ENCODE measurements at regions not wholly inside any gene's neighbourhood (a gene's known extent, or its start where the extent isn't known, plus 50 kb on each side); places are given as distances from the start of the nearest gene placed in this dataset.
"Not testable (repeated sequence)": the region's sequence is repeated elsewhere in the genome, so short reads cannot be mapped to it uniquely, and the experiment has no call there.

DNA sequence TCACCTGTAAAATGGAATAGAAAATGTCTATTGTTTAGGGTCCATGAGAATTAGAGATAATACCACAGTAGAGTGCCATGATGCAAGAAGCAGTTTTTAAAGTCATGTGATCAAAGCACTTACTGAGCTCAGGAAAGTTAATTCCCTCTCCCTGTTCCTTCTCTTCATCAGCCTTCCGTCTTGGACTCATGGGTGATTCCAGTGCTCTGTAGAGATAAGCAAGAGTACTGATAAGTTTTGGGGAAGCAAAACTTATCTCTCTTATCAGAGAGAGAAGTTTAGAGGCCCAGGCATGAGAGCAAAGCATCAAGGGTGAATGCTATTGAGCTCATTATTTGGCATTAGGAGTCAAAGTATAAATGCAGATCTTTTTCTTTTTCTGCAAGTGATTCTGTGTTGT lies 410.1 kb downstream of the AGTPBP1 start:
- DNase-seq, result no peak
- Histone ChIP-seq H3K9me3 (no peaks in the 10 kb centered on the region), H3K4me1 (no peaks in the 10 kb centered on the region), H3K27ac (no peak overlapping the region), H3K27me3 (no peaks in the 10 kb centered on the region), H3K36me3 (no peaks in the 10 kb centered on the region), H3K4me3 (no peak overlapping the region)
- TF ChIP-seq, protein P1, sequence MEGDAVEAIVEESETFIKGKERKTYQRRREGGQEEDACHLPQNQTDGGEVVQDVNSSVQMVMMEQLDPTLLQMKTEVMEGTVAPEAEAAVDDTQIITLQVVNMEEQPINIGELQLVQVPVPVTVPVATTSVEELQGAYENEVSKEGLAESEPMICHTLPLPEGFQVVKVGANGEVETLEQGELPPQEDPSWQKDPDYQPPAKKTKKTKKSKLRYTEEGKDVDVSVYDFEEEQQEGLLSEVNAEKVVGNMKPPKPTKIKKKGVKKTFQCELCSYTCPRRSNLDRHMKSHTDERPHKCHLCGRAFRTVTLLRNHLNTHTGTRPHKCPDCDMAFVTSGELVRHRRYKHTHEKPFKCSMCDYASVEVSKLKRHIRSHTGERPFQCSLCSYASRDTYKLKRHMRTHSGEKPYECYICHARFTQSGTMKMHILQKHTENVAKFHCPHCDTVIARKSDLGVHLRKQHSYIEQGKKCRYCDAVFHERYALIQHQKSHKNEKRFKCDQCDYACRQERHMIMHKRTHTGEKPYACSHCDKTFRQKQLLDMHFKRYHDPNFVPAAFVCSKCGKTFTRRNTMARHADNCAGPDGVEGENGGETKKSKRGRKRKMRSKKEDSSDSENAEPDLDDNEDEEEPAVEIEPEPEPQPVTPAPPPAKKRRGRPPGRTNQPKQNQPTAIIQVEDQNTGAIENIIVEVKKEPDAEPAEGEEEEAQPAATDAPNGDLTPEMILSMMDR (IDR thresholded peaks at IDR 0.05), result no peak
- no peak for TF ChIP-seq POLR2A (IDR thresholded peaks at IDR 0.05)

GRCh38 chr9:85322592-85322991 lies 419.2 kb downstream of the AGTPBP1 start:
- Histone ChIP-seq H3K9me3 (no peaks in the 10 kb centered on the region), H3K36me3 (no peaks in the 10 kb centered on the region), H3K4me1 (no peaks in the 10 kb centered on the region), H3K4me3 (no peak overlapping the region), H3K27me3 (no peaks in the 10 kb centered on the region), H3K27ac (no peak overlapping the region)
- DNase-seq, result no peak
- TF ChIP-seq, protein P1 (IDR thresholded peaks at IDR 0.05), result no peak
- no peak for TF ChIP-seq POLR2A (IDR thresholded peaks at IDR 0.05)

DNA sequence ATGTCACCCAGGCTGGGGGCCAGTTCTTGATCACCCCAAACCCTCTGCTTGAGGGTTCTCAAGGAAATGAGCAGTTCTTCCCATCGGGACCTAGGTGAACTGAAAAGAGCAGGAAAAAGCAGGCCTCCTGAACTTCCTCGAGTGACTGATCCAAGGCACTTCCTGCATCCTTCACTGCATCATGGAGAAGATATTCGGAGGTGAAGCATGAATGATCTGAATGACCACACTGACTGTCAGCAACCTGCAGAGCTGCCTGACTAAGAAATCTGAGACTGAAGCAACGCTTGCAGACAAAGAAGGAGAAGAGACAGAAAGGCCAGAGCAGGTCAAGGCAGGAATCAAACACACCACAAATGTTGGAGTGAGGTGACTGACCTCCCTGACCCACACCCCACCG lies 420.2 kb downstream of the AGTPBP1 start:
- Histone ChIP-seq H3K4me3 (no peak overlapping the region), H3K9me3 (no peaks in the 10 kb centered on the region), H3K36me3 (no peaks in the 10 kb centered on the region), H3K4me1 (no peaks in the 10 kb centered on the region), H3K27ac (no peak overlapping the region), H3K27me3 (no peaks in the 10 kb centered on the region)
- TF ChIP-seq, protein P1 (IDR thresholded peaks at IDR 0.05), result no peak
- TF ChIP-seq POLR2A (IDR thresholded peaks at IDR 0.05), result no peak
- no peak for DNase-seq

GRCh38 chr9:85319936-85320656 lies 421.7 kb downstream of the AGTPBP1 start:
- TF ChIP-seq POLR2A (IDR thresholded peaks at IDR 0.05), result no peak
- TF ChIP-seq, protein P1 (IDR thresholded peaks at IDR 0.05), result no peak
- no peaks in the 10 kb centered on the region for H3K9me3 ChIP-seq
- no peaks in the 10 kb centered on the region for H3K36me3 ChIP-seq
- DNase-seq, result no peak
- H3K4me3 ChIP-seq, result no peak overlapping the region
- no peaks in the 10 kb centered on the region for H3K4me1 ChIP-seq
- no peak overlapping the region for H3K27ac ChIP-seq
- H3K27me3 ChIP-seq, result no peaks in the 10 kb centered on the region

GRCh38 chr9:85315535-85315934 lies 426.2 kb downstream of the AGTPBP1 start:
- DNase-seq, H3K27me3 ChIP-seq, H3K4me3 ChIP-seq, H3K9me3 ChIP-seq, H3K27ac ChIP-seq, H3K36me3 ChIP-seq, H3K4me1 ChIP-seq: not testable (repeated sequence)

GRCh38 chr9:85310573-85310972 lies 431.2 kb downstream of the AGTPBP1 start:
- no peak overlapping the region for H3K4me3 ChIP-seq
- no peak for DNase-seq
- no peak overlapping the region for H3K27ac ChIP-seq
- H3K27me3 ChIP-seq, result no peaks in the 10 kb centered on the region
- TF ChIP-seq, protein P1 (IDR thresholded peaks at IDR 0.05), result no peak
- TF ChIP-seq POLR2A (IDR thresholded peaks at IDR 0.05), result no peak
- H3K4me1 ChIP-seq, result no peaks in the 10 kb centered on the region
- no peaks in the 10 kb centered on the region for H3K36me3 ChIP-seq
- no peaks in the 10 kb centered on the region for H3K9me3 ChIP-seq
